Stomach (tissue), 4 donors: ENCODE measurements at regions not wholly inside any gene's neighbourhood (a gene's known extent, or its start where the extent isn't known, plus 50 kb on each side); places are given as distances from the start of the nearest gene placed in this dataset.

Source experiments
- CTCF ChIP-seq, 7 experiments: fragments of 450-650 bp in 4 of 7; fragments of 200-600 bp in 3 of 7; sonication (generic) in 3 of 7; IDR thresholded peaks; one replicate each; pipeline ENCODE4 v1.5.1; 2016 to 2019; ENCODE audit warnings: antibody characterized with exemption in 7 of 7, control low read depth in 2 of 7, mild to moderate bottlenecking in 1 of 7
- POLR2A ChIP-seq, 4 donors: fragments of 450-650 bp; IDR thresholded peaks; one replicate each; pipeline ENCODE4 v1.6.1; 2016; ENCODE audit warnings: antibody characterized with exemption in 4 of 4, control low read depth in 2 of 4, mild to moderate bottlenecking in 1 of 4, moderate library complexity in 1 of 4
- POLR2AphosphoS5 ChIP-seq, 3 donors: sonication (generic); formaldehyde crosslinking; IDR thresholded peaks; one replicate each; pipeline ENCODE4 v1.6.1; 2016; ENCODE audit warnings: antibody characterized with exemption in 3 of 3

- TF ChIP-seq CTCF (IDR thresholded peaks at IDR 0.05) (no peak), POLR2A (IDR thresholded peaks at IDR 0.05) (no peak), POLR2AphosphoS5 (IDR thresholded peaks at IDR 0.05) (no peak)
Observed at GRCh38 chr18:47370052-47370451, 118.6 kb upstream of the SKOR2 start.
